GM12874 (cell line): ENCODE measurements at regions not wholly inside any gene's neighbourhood (a gene's known extent, or its start where the extent isn't known, plus 50 kb on each side); places are given as distances from the start of the nearest gene placed in this dataset.

ENCODE experiments used
- CTCF ChIP-seq: IDR thresholded peaks from 2 replicates; pipeline ENCODE4 v1.5.1; 2011; ENCODE audit warnings: low read depth, mild to moderate bottlenecking, control low read depth, low read length, moderate library complexity; ENCODE audit not compliant: insufficient read depth

- TF ChIP-seq CTCF, result no peak
These were observed 142.9 kb downstream of the DIRAS2 start for GRCh38 chr9:90499761-90500160.

GRCh38 chr9:90502134-90502533 is 140.5 kb downstream of the DIRAS2 start:
- TF ChIP-seq CTCF, result no peak

- no peak for TF ChIP-seq CTCF
These were observed 138.1 kb downstream of the DIRAS2 start for GRCh38 chr9:90504486-90504885.

GRCh38 chr9:90505695-90506094 is 136.9 kb downstream of the DIRAS2 start:
- no peak for TF ChIP-seq CTCF

- no peak for TF ChIP-seq CTCF
These were observed 135.0 kb downstream of the DIRAS2 start for GRCh38 chr9:90507621-90508020.

- no peak for TF ChIP-seq CTCF
These were observed 133.7 kb downstream of the DIRAS2 start for GRCh38 chr9:90508940-90509339.

- no peak for TF ChIP-seq CTCF
These were observed 130.9 kb downstream of the DIRAS2 start for GRCh38 chr9:90511711-90512110.

- no peak for TF ChIP-seq CTCF
These were observed 127.7 kb downstream of the DIRAS2 start for GRCh38 chr9:90514877-90515276.
